MM.1S (cell line): ENCODE measurements at regions not wholly inside any gene's neighbourhood (a gene's known extent, or its start where the extent isn't known, plus 50 kb on each side); places are given as distances from the start of the nearest gene placed in this dataset.

Source experiments
- DNase-seq: peaks from one replicate; pipeline ENCODE4 v3.0.0-alpha.2; 2015
- H2AFZ ChIP-seq: fragments of 300-600 bp; sonication (generic); 2 replicates; pipeline ENCODE4 v1.6.0; 2016; ENCODE audit warnings: antibody characterized with exemption, low read length
- H3F3A ChIP-seq: fragments of 300-600 bp; sonication (generic); 2 replicates; pipeline ENCODE4 v1.6.1; 2016; ENCODE audit warnings: mild to moderate bottlenecking, antibody characterized with exemption, low read length, moderate library complexity, mixed read lengths; ENCODE audit not compliant: insufficient read depth
- H3K27ac ChIP-seq: fragments of 300-600 bp; sonication (generic); 2 replicates; pipeline ENCODE4 v1.5.1; 2016; ENCODE audit warnings: mild to moderate bottlenecking, low read length
- H3K27me3 ChIP-seq: fragments of 300-600 bp; sonication (generic); replicated peaks from 2 replicates; pipeline ENCODE4 v1.6.0; 2016; ENCODE audit warnings: low read length; ENCODE audit not compliant: insufficient read depth
- H3K36me3 ChIP-seq: fragments of 300-600 bp; sonication (generic); replicated peaks from 2 replicates; pipeline ENCODE4 v1.6.1; 2016; ENCODE audit warnings: mild to moderate bottlenecking, low read length, mixed read lengths; ENCODE audit not compliant: insufficient read depth
- H3K4me1 ChIP-seq: fragments of 300-600 bp; sonication (generic); 2 replicates; pipeline ENCODE4 v1.6.1; 2016; ENCODE audit warnings: low read length, mixed read lengths
- H3K4me2 ChIP-seq: fragments of 300-600 bp; sonication (generic); 2 replicates; pipeline ENCODE4 v1.6.0; 2016; ENCODE audit warnings: low read depth, low read length
- H3K4me3 ChIP-seq: fragments of 300-600 bp; sonication (generic); 2 replicates; pipeline ENCODE4 v1.5.1; 2016; ENCODE audit warnings: low read length, mixed read lengths
- H3K79me2 ChIP-seq: fragments of 300-600 bp; sonication (generic); 2 replicates; pipeline ENCODE4 v1.6.1; 2016; ENCODE audit warnings: mixed run types, low read length, mixed read lengths
- H3K9ac ChIP-seq: fragments of 300-600 bp; sonication (generic); 2 replicates; pipeline ENCODE4 v1.6.1; 2016; ENCODE audit warnings: low read length, mixed read lengths
- H3K9me2 ChIP-seq: fragments of 300-600 bp; sonication (generic); replicated peaks from 2 replicates; pipeline ENCODE4 v1.6.1; 2016; ENCODE audit warnings: mild to moderate bottlenecking, low read length, mixed read lengths; ENCODE audit not compliant: insufficient read depth
- H3K9me3 ChIP-seq: fragments of 300-600 bp; sonication (generic); replicated peaks from 2 replicates; pipeline ENCODE4 v1.6.1; 2016; ENCODE audit warnings: mild to moderate bottlenecking, low read length, mixed read lengths; ENCODE audit not compliant: insufficient read depth
- H4K20me1 ChIP-seq: fragments of 300-600 bp; sonication (generic); 2 replicates; pipeline ENCODE4 v1.6.1; 2016; ENCODE audit warnings: mild to moderate bottlenecking, low read length, moderate library complexity, mixed read lengths; ENCODE audit not compliant: insufficient read depth
- CTCF ChIP-seq: fragments of 300-600 bp; sonication (generic); IDR thresholded peaks from 2 replicates; pipeline ENCODE4 v1.5.1; 2016; ENCODE audit warnings: antibody characterized with exemption, low read length, mixed read lengths
- EZH2 ChIP-seq: fragments of 300-600 bp; sonication (generic); optimal IDR thresholded peaks from 2 replicates; pipeline ENCODE3; 2017; ENCODE audit warnings: low read depth, mild to moderate bottlenecking, antibody characterized with exemption, low read length, mixed read lengths
- EZH2phosphoT487 ChIP-seq: fragments of 300-600 bp; sonication (generic); IDR thresholded peaks from 2 replicates; pipeline ENCODE4 v1.6.1; 2018; ENCODE audit warnings: antibody characterized with exemption, low read length

- no peaks in the 10 kb centered on the region for H3K36me3 ChIP-seq
- TF ChIP-seq EZH2 (no peak), EZH2phosphoT487 (no peak), CTCF (no peak)
- no peak for DNase-seq
- H3K4me3 ChIP-seq, result no peak overlapping the region
- H3K9me2 ChIP-seq, result no peaks in the 10 kb centered on the region
- H3F3A ChIP-seq, result peaks cover 19% of the 10 kb centered on the region
- no peak overlapping the region for H2AFZ ChIP-seq
- H3K27me3 ChIP-seq, result no peaks in the 10 kb centered on the region
- no peak overlapping the region for H3K27ac ChIP-seq
- no peaks in the 10 kb centered on the region for H4K20me1 ChIP-seq
- peaks cover 26% of the 10 kb centered on the region for H3K4me1 ChIP-seq
- H3K4me2 ChIP-seq, result no peak overlapping the region
- H3K9ac ChIP-seq, result no peak overlapping the region
- H3K9me3 ChIP-seq, result no peaks in the 10 kb centered on the region
- no peaks in the 10 kb centered on the region for H3K79me2 ChIP-seq
These were observed 1088.9 kb downstream of the NAALADL2 start for GRCh38 chr3:175948041-175948440.

DNA sequence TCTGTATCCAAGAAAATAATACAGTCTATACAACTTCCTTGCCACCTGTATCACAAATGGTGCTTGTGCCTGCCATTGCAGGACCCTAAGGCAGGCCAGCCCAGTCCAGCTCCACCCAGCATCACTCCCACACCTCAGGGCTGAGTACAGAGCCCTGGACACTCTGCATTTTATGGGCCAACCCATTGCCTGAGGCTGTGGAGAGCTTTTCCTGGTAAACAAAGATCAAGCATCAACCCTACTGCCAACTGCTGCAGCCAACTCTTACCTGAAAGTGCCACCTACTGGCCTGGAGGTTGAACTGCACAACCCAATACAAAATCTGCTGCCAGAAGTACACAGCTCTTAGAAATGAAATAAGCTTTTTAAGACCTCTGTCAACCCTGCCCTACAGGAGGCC is 1082.2 kb downstream of the NAALADL2 start:
- no peak for TF ChIP-seq EZH2
- TF ChIP-seq CTCF, result peak; percentile 64
- no peak overlapping the region for H3K4me2 ChIP-seq
- H3K9me3 ChIP-seq, result no peaks in the 10 kb centered on the region
- no peaks in the 10 kb centered on the region for H4K20me1 ChIP-seq
- H3K9ac ChIP-seq, result no peak overlapping the region
- no peaks in the 10 kb centered on the region for H3F3A ChIP-seq
- H3K4me1 ChIP-seq, result peaks cover 6% of the 10 kb centered on the region; the same call in 1 of the 2 replicates
- no peaks in the 10 kb centered on the region for H3K9me2 ChIP-seq
- peak; percentile 43 for DNase-seq
- no peaks in the 10 kb centered on the region for H3K79me2 ChIP-seq
- peak overlapping the region; percentile 22; the same call in 1 of the 2 replicates for H2AFZ ChIP-seq
- no peak overlapping the region for H3K4me3 ChIP-seq
- no peaks in the 10 kb centered on the region for H3K36me3 ChIP-seq
- no peaks in the 10 kb centered on the region for H3K27me3 ChIP-seq
- H3K27ac ChIP-seq, result no peak overlapping the region

DNA sequence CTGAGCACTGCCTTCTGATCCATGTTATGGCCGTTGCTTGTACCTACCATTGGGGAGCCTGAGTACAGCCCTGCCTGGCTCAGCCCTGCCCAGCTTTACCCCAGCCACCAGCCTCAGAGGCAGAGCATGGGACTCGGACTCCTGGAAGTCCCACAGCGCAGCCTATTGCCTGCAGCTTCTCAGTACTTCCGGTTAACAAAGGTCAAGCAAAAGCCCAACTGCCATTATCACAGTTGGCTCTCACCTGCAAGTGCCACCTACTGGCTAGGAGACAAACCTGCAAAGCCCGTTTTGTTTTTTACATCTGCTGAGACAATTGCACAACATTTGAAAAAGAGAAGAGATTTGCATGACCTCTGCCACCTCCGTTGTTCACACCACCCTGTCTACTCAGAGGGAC is 1081.7 kb downstream of the NAALADL2 start:
- H3K36me3 ChIP-seq, result no peaks in the 10 kb centered on the region
- H3K4me1 ChIP-seq, result peaks cover 6% of the 10 kb centered on the region; the same call in 1 of the 2 replicates
- no peaks in the 10 kb centered on the region for H3K9me2 ChIP-seq
- H3K4me2 ChIP-seq, result no peak overlapping the region
- TF ChIP-seq EZH2phosphoT487, result no peak
- TF ChIP-seq CTCF, result peak; percentile 42
- H3K79me2 ChIP-seq, result no peaks in the 10 kb centered on the region
- no peaks in the 10 kb centered on the region for H3F3A ChIP-seq
- no peaks in the 10 kb centered on the region for H3K27me3 ChIP-seq
- H4K20me1 ChIP-seq, result no peaks in the 10 kb centered on the region
- H3K27ac ChIP-seq, result no peak overlapping the region
- no peaks in the 10 kb centered on the region for H3K9me3 ChIP-seq
- no peak overlapping the region for H3K4me3 ChIP-seq
- DNase-seq, result peak; percentile 64
- peak overlapping the region; percentile 22 for H2AFZ ChIP-seq
- no peak overlapping the region for H3K9ac ChIP-seq
